ENCODE measurements at regions not wholly inside any gene's neighbourhood (a gene's known extent, or its start where the extent isn't known, plus 50 kb on each side); places are given as distances from the start of the nearest gene placed in this dataset.

- H3K9me2 ChIP-seq (replicated peaks; ENCODE audit: low read depth, low read length): no peaks in the 10 kb centered on the region
- no peak overlapping the region for H3K4me2 ChIP-seq (ENCODE audit: low read depth, low read length, poor library complexity, severe bottlenecking)
- no peaks in the 10 kb centered on the region for H3K4me1 ChIP-seq (ENCODE audit: insufficient read depth, low read length, poor library complexity, severe bottlenecking)
- no peaks in the 10 kb centered on the region for H3K36me3 ChIP-seq (ENCODE audit: insufficient read depth, low read length)
- no peaks in the 10 kb centered on the region for H3K27me3 ChIP-seq (ENCODE audit: insufficient read depth, low read length, poor library complexity, severe bottlenecking)
- no peaks in the 10 kb centered on the region for H3K79me2 ChIP-seq (ENCODE audit: insufficient read depth, low read length)
- H3K4me3 ChIP-seq (ENCODE audit: low read length, poor library complexity, severe bottlenecking): no peak overlapping the region
- no peak overlapping the region for H2AFZ ChIP-seq (ENCODE audit: low read length)
- no peaks in the 10 kb centered on the region for H4K20me1 ChIP-seq (ENCODE audit: insufficient read depth, low read length, poor library complexity, severe bottlenecking)
- H3K9me3 ChIP-seq (ENCODE audit: insufficient read depth, low read depth, low read length): no peaks in the 10 kb centered on the region
- TF ChIP-seq CTCF (conservative IDR thresholded peaks at IDR 0.05; ENCODE audit: low read length) (no peak), EZH2phosphoT487 (IDR thresholded peaks at IDR 0.05; ENCODE audit: borderline replicate concordance) (no peak)
- no peak overlapping the region for H3K9ac ChIP-seq (ENCODE audit: low read depth, low read length, poor library complexity, severe bottlenecking)
- no peaks in the 10 kb centered on the region for H3F3A ChIP-seq (ENCODE audit: low read depth)
These were observed 142.2 kb downstream of the MZT1 start for GRCh38 chr13:72585254-72585653.

GRCh38 chr13:72571191-72571590, 156.2 kb downstream of the MZT1 start:
- Histone ChIP-seq H3K27me3 (ENCODE audit: insufficient read depth, low read length, poor library complexity, severe bottlenecking) (no peaks in the 10 kb centered on the region), H3F3A (ENCODE audit: low read depth) (no peaks in the 10 kb centered on the region), H3K79me2 (ENCODE audit: insufficient read depth, low read length) (no peaks in the 10 kb centered on the region), H3K9me2 (replicated peaks; ENCODE audit: low read depth, low read length) (no peaks in the 10 kb centered on the region), H2AFZ (ENCODE audit: low read length) (no peak overlapping the region), H3K4me3 (ENCODE audit: low read length, poor library complexity, severe bottlenecking) (no peak overlapping the region), H3K4me1 (ENCODE audit: insufficient read depth, low read length, poor library complexity, severe bottlenecking) (no peaks in the 10 kb centered on the region), H3K36me3 (ENCODE audit: insufficient read depth, low read length) (no peaks in the 10 kb centered on the region), H4K20me1 (ENCODE audit: insufficient read depth, low read length, poor library complexity, severe bottlenecking) (no peaks in the 10 kb centered on the region), H3K9ac (ENCODE audit: low read depth, low read length, poor library complexity, severe bottlenecking) (no peak overlapping the region), H3K9me3 (ENCODE audit: insufficient read depth, low read depth, low read length) (no peaks in the 10 kb centered on the region), H3K4me2 (ENCODE audit: low read depth, low read length, poor library complexity, severe bottlenecking) (no peak overlapping the region)
- TF ChIP-seq CTCF (conservative IDR thresholded peaks at IDR 0.05; ENCODE audit: low read length) (no peak), EZH2phosphoT487 (IDR thresholded peaks at IDR 0.05; ENCODE audit: borderline replicate concordance) (no peak)

DNA sequence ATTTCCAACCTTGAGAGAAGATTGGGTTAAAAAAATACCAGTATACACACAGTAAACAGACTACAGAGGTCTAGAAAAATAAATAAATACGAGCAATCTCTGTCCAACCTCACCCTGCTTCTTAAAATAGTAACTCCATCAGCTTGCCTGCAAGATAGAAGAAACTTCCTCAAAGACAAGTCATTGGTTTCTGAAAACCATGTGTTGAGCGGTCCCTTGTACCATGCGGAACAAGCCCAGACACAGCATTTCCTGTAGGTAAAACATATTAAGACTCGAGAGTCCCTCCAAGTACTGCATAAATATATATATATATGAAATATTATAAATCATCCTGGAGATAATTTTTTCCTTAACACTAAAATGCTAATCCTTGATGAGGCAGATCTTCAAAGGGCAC, 157.4 kb downstream of the MZT1 start:
- Histone ChIP-seq H4K20me1 (ENCODE audit: insufficient read depth, low read length, poor library complexity, severe bottlenecking) (no peaks in the 10 kb centered on the region), H3K9ac (ENCODE audit: low read depth, low read length, poor library complexity, severe bottlenecking) (no peak overlapping the region), H3K4me3 (ENCODE audit: low read length, poor library complexity, severe bottlenecking) (no peak overlapping the region), H3K79me2 (ENCODE audit: insufficient read depth, low read length) (no peaks in the 10 kb centered on the region), H3K9me3 (ENCODE audit: insufficient read depth, low read depth, low read length) (no peaks in the 10 kb centered on the region), H3K36me3 (ENCODE audit: insufficient read depth, low read length) (no peaks in the 10 kb centered on the region), H2AFZ (ENCODE audit: low read length) (no peak overlapping the region), H3F3A (ENCODE audit: low read depth) (no peaks in the 10 kb centered on the region), H3K4me2 (ENCODE audit: low read depth, low read length, poor library complexity, severe bottlenecking) (no peak overlapping the region), H3K27me3 (ENCODE audit: insufficient read depth, low read length, poor library complexity, severe bottlenecking) (no peaks in the 10 kb centered on the region), H3K9me2 (replicated peaks; ENCODE audit: low read depth, low read length) (no peaks in the 10 kb centered on the region), H3K4me1 (ENCODE audit: insufficient read depth, low read length, poor library complexity, severe bottlenecking) (no peaks in the 10 kb centered on the region)
- TF ChIP-seq EZH2phosphoT487 (IDR thresholded peaks at IDR 0.05; ENCODE audit: borderline replicate concordance): no peak

GRCh38 chr13:72567566-72567965, 159.9 kb downstream of the MZT1 start:
- no peaks in the 10 kb centered on the region for H3K27me3 ChIP-seq (ENCODE audit: insufficient read depth, low read length, poor library complexity, severe bottlenecking)
- no peaks in the 10 kb centered on the region for H3K79me2 ChIP-seq (ENCODE audit: insufficient read depth, low read length)
- no peaks in the 10 kb centered on the region for H3K4me1 ChIP-seq (ENCODE audit: insufficient read depth, low read length, poor library complexity, severe bottlenecking)
- H2AFZ ChIP-seq (ENCODE audit: low read length): no peak overlapping the region
- TF ChIP-seq CTCF (conservative IDR thresholded peaks at IDR 0.05; ENCODE audit: low read length) (no peak), EZH2phosphoT487 (IDR thresholded peaks at IDR 0.05; ENCODE audit: borderline replicate concordance) (no peak)
- no peaks in the 10 kb centered on the region for H4K20me1 ChIP-seq (ENCODE audit: insufficient read depth, low read length, poor library complexity, severe bottlenecking)
- H3K9me2 ChIP-seq (replicated peaks; ENCODE audit: low read depth, low read length): no peaks in the 10 kb centered on the region
- no peaks in the 10 kb centered on the region for H3K36me3 ChIP-seq (ENCODE audit: insufficient read depth, low read length)
- no peak overlapping the region for H3K4me2 ChIP-seq (ENCODE audit: low read depth, low read length, poor library complexity, severe bottlenecking)
- no peaks in the 10 kb centered on the region for H3K9me3 ChIP-seq (ENCODE audit: insufficient read depth, low read depth, low read length)
- no peaks in the 10 kb centered on the region for H3F3A ChIP-seq (ENCODE audit: low read depth)
- H3K9ac ChIP-seq (ENCODE audit: low read depth, low read length, poor library complexity, severe bottlenecking): no peak overlapping the region
- H3K4me3 ChIP-seq (ENCODE audit: low read length, poor library complexity, severe bottlenecking): no peak overlapping the region

Measured in Loucy (cell line).